DND-41 (cell line): ENCODE measurements at regions not wholly inside any gene's neighbourhood (a gene's known extent, or its start where the extent isn't known, plus 50 kb on each side); places are given as distances from the start of the nearest gene placed in this dataset.
"Not testable (repeated sequence)": the region's sequence is repeated elsewhere in the genome, so short reads cannot be mapped to it uniquely, and the experiment has no call there.

Source experiments
- ATAC-seq: fragments of 200-7000 bp; cut with Tn5 transposase; 3 replicates; pipeline ENCODE4 v1.9.1; 2021; ENCODE audit warnings: low read depth; ENCODE audit not compliant: insufficient read depth
- DNase-seq: peaks from one replicate; pipeline ENCODE4 v3.0.0-alpha.2; 2020
- H2AFZ ChIP-seq: 2 replicates; pipeline ENCODE4 v1.6.0; 2012; ENCODE audit warnings: low read depth, low read length
- H3K27ac ChIP-seq: 2 replicates; pipeline ENCODE4 v1.5.1; 2012; ENCODE audit warnings: low read length, inconsistent platforms
- H3K27me3 ChIP-seq: fragments of 200-600 bp; sonication (generic); 2 replicates; pipeline ENCODE4 v1.6.0; 2012; ENCODE audit warnings: low read length, mild to moderate bottlenecking, inconsistent platforms; ENCODE audit not compliant: insufficient read depth, poor library complexity
- H3K36me3 ChIP-seq: 2 replicates; pipeline ENCODE4 v1.5.1; 2012; ENCODE audit warnings: low read length, inconsistent platforms; ENCODE audit not compliant: insufficient read depth
- H3K4me1 ChIP-seq: 2 replicates; pipeline ENCODE4 v1.5.1; 2012; ENCODE audit warnings: mild to moderate bottlenecking, low read length; ENCODE audit not compliant: insufficient read depth
- H3K4me2 ChIP-seq: 2 replicates; pipeline ENCODE4 v1.6.0; 2012; ENCODE audit warnings: mild to moderate bottlenecking, moderate library complexity, low read length, inconsistent platforms; ENCODE audit not compliant: insufficient read depth
- H3K4me3 ChIP-seq, 2 experiments: fragments of 200-600 bp in 1 of 2; shearing (Covaris generic) in 1 of 2; 2 replicates each; pipeline ENCODE4 v1.5.1; 2012 to 2016; ENCODE audit warnings: inconsistent platforms in 2 of 2, low read length in 2 of 2, mild to moderate bottlenecking in 2 of 2, low read depth in 1 of 2, moderate library complexity in 1 of 2
- H3K79me2 ChIP-seq: 2 replicates; pipeline ENCODE4 v1.6.0; 2012; ENCODE audit warnings: low read length, inconsistent platforms; ENCODE audit not compliant: insufficient read depth
- H3K9ac ChIP-seq: 2 replicates; pipeline ENCODE4 v1.6.0; 2012; ENCODE audit warnings: low read depth, mild to moderate bottlenecking, inconsistent platforms, low read length, moderate library complexity
- H3K9me3 ChIP-seq: 2 replicates; pipeline ENCODE4 v1.5.1; 2012; ENCODE audit warnings: low read length, moderate library complexity, mild to moderate bottlenecking, inconsistent platforms; ENCODE audit not compliant: insufficient read depth, severe bottlenecking
- H4K20me1 ChIP-seq: 2 replicates; pipeline ENCODE4 v1.6.0; 2012; ENCODE audit warnings: low read length; ENCODE audit not compliant: insufficient read depth

DNA sequence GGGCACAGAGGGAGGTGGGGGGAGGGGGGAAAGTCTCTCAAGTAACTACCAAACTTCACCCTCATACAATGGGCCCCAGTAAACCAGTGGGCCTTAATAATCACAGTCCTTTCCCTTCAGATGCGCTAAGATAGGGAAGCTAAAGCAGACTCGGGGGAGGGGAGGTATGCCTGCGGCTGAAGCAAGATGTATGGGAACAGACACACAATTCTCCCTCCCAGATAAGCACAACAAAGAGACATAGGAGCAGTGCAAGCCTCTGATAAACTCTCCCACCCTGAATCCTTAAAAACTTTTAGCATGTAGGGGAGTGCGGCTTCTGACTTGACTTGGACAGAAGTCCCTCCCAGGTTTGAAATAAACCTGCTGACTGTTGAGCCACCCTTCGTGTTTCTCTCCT, 54.7 kb downstream of the PROP1 start:
- not testable (repeated sequence) for H3K27ac ChIP-seq, H3K27me3 ChIP-seq, H3K9ac ChIP-seq, H3K79me2 ChIP-seq, H3K4me1 ChIP-seq, H2AFZ ChIP-seq, H3K9me3 ChIP-seq, H4K20me1 ChIP-seq, H3K36me3 ChIP-seq, H3K4me2 ChIP-seq, ATAC-seq, H3K4me3 ChIP-seq, DNase-seq

DNA sequence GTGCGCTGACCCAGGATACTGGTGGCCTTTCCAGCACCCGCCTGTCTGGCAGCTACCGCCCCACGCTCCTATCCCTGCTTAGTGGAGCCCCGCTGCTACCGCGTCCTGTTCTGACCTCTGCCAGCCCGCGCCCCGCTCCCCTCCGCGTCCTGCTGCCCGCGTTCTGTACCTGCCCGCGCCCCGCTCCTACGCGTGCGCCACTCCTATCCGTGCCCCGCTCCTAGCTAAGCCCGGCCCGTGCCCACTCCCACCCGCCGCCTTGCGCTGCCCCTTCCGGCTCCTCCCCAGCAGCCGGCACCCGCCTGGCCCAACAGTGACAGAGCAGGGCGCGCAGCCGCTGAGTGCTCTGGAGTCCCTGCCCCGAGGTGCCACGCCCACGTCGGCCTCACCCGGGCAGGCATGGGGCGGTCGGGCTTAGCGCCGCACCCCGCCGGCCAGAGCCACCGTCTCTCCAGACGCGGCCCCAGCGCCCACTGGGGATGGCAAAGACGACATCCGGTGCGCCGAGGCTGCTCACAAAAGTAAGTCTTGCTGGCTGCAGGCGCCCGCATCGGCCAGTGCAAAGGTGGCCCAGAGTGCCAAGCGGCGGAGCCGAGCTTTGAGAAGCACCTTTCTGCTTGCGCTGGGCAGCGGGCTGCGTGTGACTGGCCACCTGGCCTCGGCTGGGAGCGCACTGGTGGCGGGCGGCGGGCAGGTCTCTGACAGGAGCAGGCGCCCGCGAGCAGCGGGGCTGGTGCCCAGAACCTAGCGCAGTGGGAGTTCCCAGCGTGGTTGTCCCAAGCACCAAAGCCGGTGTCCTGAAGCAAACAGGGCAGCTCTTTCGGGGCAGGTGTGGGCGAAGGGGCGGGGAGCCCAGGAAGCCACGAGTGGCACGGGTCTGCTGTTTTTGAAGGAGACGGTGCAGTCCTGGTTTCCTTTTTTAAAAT, 56.5 kb downstream of the PROP1 start:
- DNase-seq, H3K36me3 ChIP-seq, H3K27me3 ChIP-seq, H2AFZ ChIP-seq, H3K4me3 ChIP-seq, H3K4me1 ChIP-seq, H3K79me2 ChIP-seq, H4K20me1 ChIP-seq, ATAC-seq, H3K27ac ChIP-seq, H3K9me3 ChIP-seq, H3K4me2 ChIP-seq, H3K9ac ChIP-seq: not testable (repeated sequence)

DNA sequence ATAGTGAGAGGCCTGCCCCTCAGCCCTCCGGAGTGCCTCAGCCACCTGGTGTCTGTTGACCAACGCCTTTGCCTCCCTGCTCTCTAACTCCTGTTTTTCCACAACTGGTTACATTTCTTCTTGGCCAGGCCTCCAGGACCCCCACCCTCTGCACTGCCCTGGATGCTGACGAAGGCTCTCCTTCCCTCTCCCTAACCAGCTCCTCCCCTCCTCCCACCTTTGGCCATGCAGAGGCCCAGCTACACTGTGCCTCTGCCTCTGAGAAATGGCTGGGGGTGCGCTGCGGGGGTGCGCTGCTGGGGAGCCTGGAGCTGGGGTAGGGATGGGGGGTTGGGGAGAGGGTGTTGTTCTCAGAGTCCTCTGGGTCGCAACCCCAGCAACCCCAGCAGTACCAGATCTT, 57.3 kb downstream of the PROP1 start:
- DNase-seq, H4K20me1 ChIP-seq, H3K36me3 ChIP-seq, H2AFZ ChIP-seq, ATAC-seq, H3K27ac ChIP-seq, H3K9me3 ChIP-seq, H3K4me3 ChIP-seq, H3K27me3 ChIP-seq, H3K79me2 ChIP-seq, H3K4me2 ChIP-seq, H3K9ac ChIP-seq, H3K4me1 ChIP-seq: not testable (repeated sequence)

DNA sequence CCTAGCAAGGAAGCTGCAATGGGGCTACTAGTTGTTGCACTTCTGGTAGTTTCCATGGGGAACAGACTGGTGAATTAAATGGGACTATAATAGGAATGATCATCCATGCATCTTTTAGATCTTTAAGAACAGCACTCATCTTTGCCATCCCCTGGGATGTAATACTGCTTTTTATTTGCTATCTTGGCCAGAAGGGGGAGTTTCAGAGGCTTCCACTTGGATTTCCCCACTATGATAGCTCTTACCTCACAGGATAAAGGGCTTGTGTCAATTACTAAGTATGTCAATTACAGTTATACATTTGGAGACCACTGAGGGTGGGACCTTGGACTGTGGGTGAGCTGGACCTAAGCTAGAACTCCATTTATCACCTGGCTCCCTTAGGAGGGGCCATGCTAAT, 61.8 kb downstream of the PROP1 start:
- H3K9ac ChIP-seq, H3K27me3 ChIP-seq, H3K9me3 ChIP-seq, H2AFZ ChIP-seq, H3K4me2 ChIP-seq, H4K20me1 ChIP-seq, H3K4me3 ChIP-seq, H3K4me1 ChIP-seq, DNase-seq, H3K27ac ChIP-seq, H3K36me3 ChIP-seq, H3K79me2 ChIP-seq: not testable (repeated sequence)
- ATAC-seq: 0 out of 3 replicates have a peak, but pooled peaks have one; percentile 49

DNA sequence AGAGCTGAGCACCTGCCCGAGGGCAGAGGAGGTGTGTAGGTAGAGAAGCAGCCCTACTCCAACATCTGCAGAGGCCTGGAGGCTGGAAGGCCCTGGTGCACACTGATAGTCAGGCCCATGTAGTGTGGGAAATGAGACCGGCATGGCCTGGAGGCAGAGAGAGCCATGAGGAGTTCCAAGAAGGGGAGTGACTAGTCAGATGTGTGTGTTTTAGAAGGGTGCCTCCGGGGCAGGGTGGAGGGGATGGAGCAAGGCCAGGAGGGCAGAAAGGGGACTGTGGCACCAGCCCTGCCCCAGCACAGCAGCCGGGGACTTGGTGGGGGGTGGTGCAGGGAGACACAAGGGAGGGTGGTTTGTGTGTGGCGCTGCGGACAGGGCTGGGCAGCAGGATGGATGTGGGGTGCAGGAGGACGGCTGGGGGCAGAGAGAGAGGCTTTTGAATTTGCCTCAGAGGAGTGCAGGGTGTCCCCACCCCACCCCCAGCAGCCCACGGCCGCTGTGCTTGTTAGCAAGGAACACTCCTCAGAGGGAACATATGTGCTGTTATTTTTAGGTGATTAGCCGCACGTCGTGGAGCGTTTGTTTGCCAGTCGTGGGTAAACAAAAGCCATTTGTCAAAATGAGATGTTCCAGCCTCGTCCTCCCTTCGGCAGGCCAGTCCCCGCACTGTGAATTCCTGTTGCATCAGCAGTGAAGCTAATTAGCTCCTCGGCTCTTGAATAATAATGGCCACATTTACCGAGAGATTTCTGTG, 65.6 kb downstream of the PROP1 start:
- H3K4me2 ChIP-seq, ATAC-seq, H3K27me3 ChIP-seq, H3K9me3 ChIP-seq, H3K9ac ChIP-seq, H2AFZ ChIP-seq, DNase-seq, H3K4me1 ChIP-seq, H3K36me3 ChIP-seq, H3K79me2 ChIP-seq, H3K27ac ChIP-seq, H4K20me1 ChIP-seq, H3K4me3 ChIP-seq: not testable (repeated sequence)

DNA sequence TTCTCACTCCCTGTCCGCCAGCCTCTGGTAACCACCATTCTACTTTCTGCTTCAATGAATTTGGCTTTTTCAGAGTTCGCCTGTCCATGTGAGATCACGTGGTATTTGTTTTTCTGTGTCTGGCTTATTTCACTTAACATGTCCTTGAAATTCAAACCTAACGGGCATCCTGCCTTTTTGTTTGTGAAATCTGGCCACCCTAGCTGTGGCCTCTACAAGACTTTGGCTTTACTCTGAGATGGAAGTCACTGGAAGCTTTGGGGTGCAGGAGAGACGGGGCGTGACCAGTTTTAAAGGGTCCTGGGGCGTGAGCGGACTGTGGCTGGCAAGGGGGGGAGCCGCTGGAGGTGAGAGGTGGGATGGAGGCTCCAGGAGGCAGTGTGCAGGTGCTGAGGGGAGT, 66.4 kb downstream of the PROP1 start:
- not testable (repeated sequence) for H3K27ac ChIP-seq, H3K9ac ChIP-seq, H3K36me3 ChIP-seq, H3K4me3 ChIP-seq, H3K4me1 ChIP-seq, H3K27me3 ChIP-seq, H3K79me2 ChIP-seq, H3K4me2 ChIP-seq, H4K20me1 ChIP-seq, H2AFZ ChIP-seq, H3K9me3 ChIP-seq, DNase-seq, ATAC-seq

DNA sequence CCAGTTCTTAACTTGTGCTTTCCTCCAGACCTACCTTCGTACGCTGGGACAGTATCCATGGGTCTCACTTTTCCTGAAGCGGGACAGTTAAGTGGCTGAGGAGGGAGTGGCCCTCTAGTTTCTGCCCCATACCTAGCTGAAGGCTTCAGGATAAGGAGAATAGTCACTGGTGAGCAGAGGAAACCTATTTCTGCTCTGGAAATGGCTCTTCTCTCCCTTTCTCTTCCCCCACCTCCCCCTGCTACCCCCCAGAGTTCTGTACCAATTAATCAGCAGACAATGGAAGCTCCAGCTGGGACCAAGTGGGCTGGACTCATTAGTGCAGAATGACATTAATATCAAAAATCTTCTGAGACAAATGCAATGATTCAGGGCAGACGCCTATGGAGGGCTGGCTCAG, 68.5 kb downstream of the PROP1 start:
- H3K36me3 ChIP-seq, H3K27ac ChIP-seq, H2AFZ ChIP-seq, DNase-seq, H3K9me3 ChIP-seq, H4K20me1 ChIP-seq, ATAC-seq, H3K79me2 ChIP-seq, H3K9ac ChIP-seq, H3K27me3 ChIP-seq, H3K4me2 ChIP-seq, H3K4me1 ChIP-seq, H3K4me3 ChIP-seq: not testable (repeated sequence)

DNA sequence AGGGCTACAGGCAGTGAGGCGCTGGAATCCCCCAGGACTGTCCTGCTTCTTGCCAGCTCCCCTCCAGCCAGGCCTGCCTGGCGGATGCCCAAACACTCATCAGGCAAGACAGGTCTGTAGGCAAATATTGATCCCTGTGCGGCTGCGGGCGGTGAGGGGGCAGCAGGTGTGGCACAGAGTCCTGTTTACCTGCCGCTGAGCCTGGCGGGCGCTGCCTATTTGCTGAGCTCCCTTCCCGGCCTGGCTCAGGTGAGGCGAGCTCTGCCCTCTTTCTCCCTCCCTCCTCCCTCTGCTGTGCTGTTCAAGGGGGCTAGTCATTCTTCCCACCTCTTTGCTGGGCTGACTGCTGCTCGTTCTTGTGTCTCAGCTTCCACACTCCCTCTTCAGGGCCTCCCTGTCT, 71.5 kb downstream of the PROP1 start:
- H3K4me1 ChIP-seq, H3K79me2 ChIP-seq, H3K4me3 ChIP-seq, DNase-seq, H3K27me3 ChIP-seq, H3K4me2 ChIP-seq, H4K20me1 ChIP-seq, ATAC-seq, H3K36me3 ChIP-seq, H3K9ac ChIP-seq, H2AFZ ChIP-seq, H3K9me3 ChIP-seq, H3K27ac ChIP-seq: not testable (repeated sequence)
